ENCODE measurements at regions not wholly inside any gene's neighbourhood (a gene's known extent, or its start where the extent isn't known, plus 50 kb on each side); places are given as distances from the start of the nearest gene placed in this dataset.
"Not testable (repeated sequence)": the region's sequence is repeated elsewhere in the genome, so short reads cannot be mapped to it uniquely, and the experiment has no call there.

DNA sequence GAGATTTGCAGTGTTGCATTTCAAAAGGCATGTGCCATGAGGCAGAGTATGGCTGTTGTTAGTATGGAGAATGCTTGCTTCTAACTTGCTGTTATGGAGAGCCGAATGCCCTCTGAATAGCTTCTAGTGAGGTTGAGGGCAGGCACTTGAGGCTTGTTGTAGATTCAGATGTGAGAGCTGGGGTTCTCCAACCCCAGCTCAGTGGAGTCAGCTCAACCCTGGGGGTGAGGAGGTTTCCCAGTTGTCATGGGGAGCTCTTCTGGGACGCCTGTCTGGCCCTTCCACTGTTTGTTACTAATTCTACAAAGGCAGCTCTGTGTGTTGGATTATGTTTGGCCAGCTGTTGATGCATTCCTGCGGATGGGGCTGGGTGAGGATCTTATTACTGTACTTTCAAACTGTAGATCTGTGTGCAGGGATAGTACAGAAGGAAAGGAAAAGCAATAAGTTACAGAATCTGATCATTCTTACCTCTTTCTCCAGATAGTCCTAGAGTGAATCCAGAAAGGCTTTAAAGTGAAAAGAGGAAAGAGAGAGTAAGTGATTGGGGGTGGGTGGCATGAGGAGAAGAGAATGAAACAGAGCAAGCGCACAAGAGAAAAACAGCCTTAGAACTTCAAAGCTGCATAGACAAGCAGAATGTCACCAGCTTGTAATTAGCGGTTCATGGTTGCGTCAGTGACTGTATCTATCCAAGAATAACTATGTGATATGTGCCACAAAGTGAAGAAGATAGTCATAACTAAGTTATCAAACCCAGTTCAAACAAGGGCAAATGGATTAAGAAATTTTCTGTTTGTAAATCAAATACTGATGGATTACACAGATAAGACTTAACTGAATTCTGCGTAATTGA is 148.7 kb downstream of the PRL start:
- Mint-ChIP-seq H3K4me1 (no peaks in the 10 kb centered on the region), H3K36me3 (ENCODE audit: insufficient read depth) (no peaks in the 10 kb centered on the region), H3K27ac (ENCODE audit: low read depth) (no peak overlapping the region), H3K4me3 (no peak overlapping the region), H3K27me3 (peaks cover 8% of the 10 kb centered on the region), H3K9me3 (peaks cover 6% of the 10 kb centered on the region)
- DNase-seq (ENCODE audit: low spot score in 2 of 2) (no peak), ATAC-seq (replicated peaks; ENCODE audit: extremely low read depth, poor library complexity, severe bottlenecking) (no peak)

DNA sequence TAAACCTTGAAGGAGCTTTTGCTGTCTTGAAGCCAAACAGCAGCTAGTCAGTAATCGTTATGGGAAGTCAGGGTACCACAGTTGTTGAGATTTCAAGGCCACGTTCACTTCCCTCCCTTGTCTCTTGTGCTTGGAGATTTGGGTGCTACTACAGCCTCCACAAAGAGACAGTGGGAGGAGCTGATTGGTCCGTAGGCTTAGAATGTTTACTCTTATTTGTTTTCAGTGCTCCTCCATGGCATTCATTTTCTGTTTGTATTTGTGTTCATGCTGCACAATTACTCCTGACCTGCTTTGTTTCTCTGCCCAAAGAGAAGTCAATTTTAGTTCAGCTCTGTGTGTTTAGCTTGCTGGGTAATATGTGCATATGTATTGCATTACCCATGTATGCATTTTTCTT is 147.7 kb downstream of the PRL start:
- Mint-ChIP-seq H3K36me3 (ENCODE audit: insufficient read depth) (no peaks in the 10 kb centered on the region), H3K27ac (ENCODE audit: low read depth) (no peak overlapping the region), H3K27me3 (peaks cover 8% of the 10 kb centered on the region), H3K4me1 (no peaks in the 10 kb centered on the region), H3K9me3 (peaks cover 6% of the 10 kb centered on the region), H3K4me3 (no peak overlapping the region)
- no peak for DNase-seq (ENCODE audit: low spot score in 2 of 2)
- ATAC-seq (replicated peaks; ENCODE audit: extremely low read depth, poor library complexity, severe bottlenecking), result no peak

DNA sequence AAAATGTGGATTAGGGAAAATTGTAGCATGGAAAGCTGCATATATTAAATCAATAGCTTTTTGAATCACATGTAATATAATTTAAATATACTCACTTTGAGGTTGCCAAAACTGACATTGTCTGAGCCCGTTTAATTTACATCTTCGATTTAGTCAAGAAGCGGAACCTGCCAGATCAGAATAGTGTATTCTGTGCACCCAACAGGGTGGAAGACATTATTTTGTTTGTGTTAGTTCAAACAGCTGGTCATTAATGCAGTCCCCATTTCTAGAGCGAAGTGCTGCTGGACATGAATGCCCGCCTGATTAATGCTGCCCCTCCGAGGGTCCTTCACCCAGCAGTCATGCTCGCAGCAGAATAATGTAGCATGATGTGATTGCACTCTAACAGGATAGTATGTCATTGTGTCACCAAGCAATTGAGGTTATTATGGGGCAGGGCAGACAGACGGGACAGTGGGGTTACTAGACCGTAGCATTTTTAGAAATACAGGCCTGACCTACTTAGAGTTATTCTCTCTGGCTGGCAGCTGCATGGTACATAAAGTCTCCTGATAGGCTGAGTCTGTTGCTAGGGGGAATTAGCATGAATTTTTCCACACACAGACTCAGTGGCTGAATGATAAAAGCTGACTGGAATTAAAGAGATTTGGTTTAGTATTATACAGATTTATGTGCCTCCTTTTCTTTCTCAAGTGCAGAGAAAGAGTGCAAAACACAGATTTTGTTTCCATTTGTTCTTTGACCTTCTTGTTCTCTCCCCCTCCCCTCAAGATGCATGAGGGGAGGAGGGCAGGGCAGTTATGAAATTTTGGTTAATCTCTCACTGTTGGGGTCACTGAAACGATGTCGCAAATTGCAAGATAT is 147.1 kb downstream of the PRL start:
- no peaks in the 10 kb centered on the region for H3K4me1 Mint-ChIP-seq
- no peaks in the 10 kb centered on the region for H3K36me3 Mint-ChIP-seq (ENCODE audit: insufficient read depth)
- ATAC-seq (replicated peaks; ENCODE audit: extremely low read depth, poor library complexity, severe bottlenecking) (no peak), DNase-seq (ENCODE audit: low spot score in 2 of 2) (no peak)
- H3K27ac Mint-ChIP-seq (ENCODE audit: low read depth), result no peak overlapping the region
- no peak overlapping the region for H3K4me3 Mint-ChIP-seq
- peaks cover 8% of the 10 kb centered on the region for H3K27me3 Mint-ChIP-seq
- H3K9me3 Mint-ChIP-seq, result peaks cover 6% of the 10 kb centered on the region

DNA sequence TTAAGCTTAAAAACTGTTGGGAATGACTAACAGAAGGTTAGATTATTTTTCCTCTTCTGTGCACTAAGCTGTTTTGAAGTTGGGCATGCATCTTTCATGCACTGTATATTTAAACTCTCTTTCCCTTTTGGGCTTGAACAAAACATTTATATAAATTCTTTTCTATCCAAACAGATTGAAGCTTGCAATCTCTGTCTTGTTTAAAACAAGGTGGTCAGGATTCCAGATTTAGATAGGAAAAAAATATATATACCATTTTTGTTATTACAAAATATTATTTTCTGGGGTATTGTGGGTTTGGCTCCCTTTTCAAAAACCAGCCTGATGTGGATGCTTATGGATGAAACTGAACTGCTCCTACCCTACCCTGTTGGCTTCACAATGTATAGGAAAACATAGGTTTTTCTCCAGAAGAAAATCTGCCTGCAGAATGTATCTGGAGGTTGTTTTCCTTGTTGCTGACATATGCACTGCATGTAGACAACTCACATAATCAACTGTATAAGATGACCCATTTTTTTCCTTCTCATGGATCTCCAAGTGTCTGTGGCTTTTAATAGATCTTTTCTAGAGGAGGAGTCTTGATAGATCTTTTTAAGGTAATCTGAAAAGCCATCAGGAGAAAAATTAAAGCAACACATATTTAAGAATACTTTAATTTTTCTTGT is 146.3 kb downstream of the PRL start:
- Mint-ChIP-seq H3K27ac (ENCODE audit: low read depth) (no peak overlapping the region), H3K4me1 (no peaks in the 10 kb centered on the region), H3K27me3 (peaks cover 8% of the 10 kb centered on the region), H3K4me3 (no peak overlapping the region), H3K9me3 (peaks cover 14% of the 10 kb centered on the region), H3K36me3 (ENCODE audit: insufficient read depth) (no peaks in the 10 kb centered on the region)
- ATAC-seq (replicated peaks; ENCODE audit: extremely low read depth, poor library complexity, severe bottlenecking) (no peak), DNase-seq (ENCODE audit: low spot score in 2 of 2) (no peak)

DNA sequence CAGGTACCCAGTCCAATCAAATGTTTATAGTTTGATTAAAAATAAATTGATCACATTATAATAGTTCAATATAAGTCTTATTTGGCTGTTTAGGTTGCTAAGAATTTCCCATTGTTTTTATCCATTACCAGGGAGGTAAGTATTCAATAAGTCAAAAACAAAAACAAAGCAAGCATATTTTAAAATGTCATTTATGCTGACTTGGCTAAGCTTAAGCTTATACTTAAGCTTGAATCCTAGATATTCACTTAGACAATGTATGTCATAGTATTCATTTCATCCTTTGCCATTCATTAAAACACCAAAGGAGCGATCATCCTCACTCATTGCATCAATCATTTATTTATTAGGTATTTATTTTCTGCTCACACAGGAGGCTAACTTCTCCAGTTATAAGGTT is 144.9 kb downstream of the PRL start:
- H3K4me1 Mint-ChIP-seq, result no peaks in the 10 kb centered on the region
- ATAC-seq (replicated peaks; ENCODE audit: extremely low read depth, poor library complexity, severe bottlenecking), result no peak
- H3K4me3 Mint-ChIP-seq, result no peak overlapping the region
- H3K27ac Mint-ChIP-seq (ENCODE audit: low read depth), result no peak overlapping the region
- DNase-seq (ENCODE audit: low spot score in 2 of 2), result no peak
- no peaks in the 10 kb centered on the region for H3K36me3 Mint-ChIP-seq (ENCODE audit: insufficient read depth)
- peaks cover 3% of the 10 kb centered on the region for H3K27me3 Mint-ChIP-seq
- peaks cover 14% of the 10 kb centered on the region for H3K9me3 Mint-ChIP-seq

DNA sequence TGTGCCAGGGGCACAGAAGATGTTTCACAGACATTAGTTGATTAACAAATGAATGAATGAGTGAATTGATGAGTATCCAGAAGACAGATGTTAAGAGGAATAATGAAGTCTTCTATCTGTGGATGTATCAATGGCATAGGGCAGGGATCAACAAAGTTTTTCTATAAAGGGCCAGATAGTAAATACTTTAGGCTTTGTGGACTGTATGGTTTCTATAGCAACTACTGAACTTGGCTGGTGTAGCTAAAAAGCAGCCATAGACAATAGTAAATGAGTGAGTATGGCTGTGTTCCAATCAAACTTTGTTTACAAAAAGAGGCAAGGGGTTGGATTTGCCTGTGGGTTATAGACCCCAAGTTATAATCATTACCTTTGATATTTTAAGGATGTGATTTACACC is 144.0 kb downstream of the PRL start:
- no peaks in the 10 kb centered on the region for H3K27me3 Mint-ChIP-seq
- H3K27ac Mint-ChIP-seq (ENCODE audit: low read depth), result no peak overlapping the region
- H3K4me1 Mint-ChIP-seq, result no peaks in the 10 kb centered on the region
- DNase-seq (ENCODE audit: low spot score in 2 of 2) (no peak), ATAC-seq (replicated peaks; ENCODE audit: extremely low read depth, poor library complexity, severe bottlenecking) (no peak)
- peaks cover 14% of the 10 kb centered on the region for H3K9me3 Mint-ChIP-seq
- H3K4me3 Mint-ChIP-seq, result no peak overlapping the region
- H3K36me3 Mint-ChIP-seq (ENCODE audit: insufficient read depth), result no peaks in the 10 kb centered on the region

DNA sequence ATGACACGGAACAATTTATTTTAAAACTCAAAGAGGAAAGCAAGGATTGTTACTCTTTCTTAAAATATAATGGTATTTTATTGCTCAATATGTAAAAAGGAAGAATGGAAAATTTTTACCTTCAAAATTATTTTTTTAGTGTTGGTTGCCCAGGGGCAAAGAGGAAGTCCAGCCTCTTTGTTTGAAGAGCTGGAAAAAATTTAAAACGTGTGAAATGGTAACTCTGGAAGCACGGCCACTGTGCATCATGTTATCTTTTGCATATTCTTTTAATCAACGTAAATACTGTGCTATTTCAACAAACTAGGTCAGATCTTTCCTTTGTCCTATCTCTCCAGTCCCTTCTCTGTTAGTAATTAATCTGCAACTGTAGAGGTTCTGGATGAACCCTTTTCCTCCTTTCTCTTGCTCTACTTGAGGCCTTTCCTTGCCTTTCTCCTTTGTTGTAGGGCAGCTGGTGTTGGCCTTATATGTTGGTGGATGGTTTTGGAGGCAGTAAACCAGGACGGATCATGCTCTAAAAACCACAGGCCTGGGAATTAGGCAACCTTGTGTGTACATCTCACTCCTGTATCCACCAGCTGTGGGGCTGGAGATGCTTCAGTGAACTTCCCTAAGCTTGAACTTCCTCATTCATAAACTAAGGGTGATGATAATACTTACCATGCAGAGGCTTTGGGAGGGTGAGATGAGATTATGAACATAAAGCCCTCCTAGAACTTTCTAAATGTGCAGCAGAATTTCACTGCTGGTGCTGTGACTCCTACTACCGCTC is 143.3 kb downstream of the PRL start:
- no peak for ATAC-seq (replicated peaks; ENCODE audit: extremely low read depth, poor library complexity, severe bottlenecking)
- no peak overlapping the region for H3K4me3 Mint-ChIP-seq
- H3K27ac Mint-ChIP-seq (ENCODE audit: low read depth), result no peak overlapping the region
- no peaks in the 10 kb centered on the region for H3K36me3 Mint-ChIP-seq (ENCODE audit: insufficient read depth)
- H3K27me3 Mint-ChIP-seq, result no peaks in the 10 kb centered on the region
- no peak for DNase-seq (ENCODE audit: low spot score in 2 of 2)
- no peaks in the 10 kb centered on the region for H3K4me1 Mint-ChIP-seq
- H3K9me3 Mint-ChIP-seq, result peaks cover 8% of the 10 kb centered on the region

DNA sequence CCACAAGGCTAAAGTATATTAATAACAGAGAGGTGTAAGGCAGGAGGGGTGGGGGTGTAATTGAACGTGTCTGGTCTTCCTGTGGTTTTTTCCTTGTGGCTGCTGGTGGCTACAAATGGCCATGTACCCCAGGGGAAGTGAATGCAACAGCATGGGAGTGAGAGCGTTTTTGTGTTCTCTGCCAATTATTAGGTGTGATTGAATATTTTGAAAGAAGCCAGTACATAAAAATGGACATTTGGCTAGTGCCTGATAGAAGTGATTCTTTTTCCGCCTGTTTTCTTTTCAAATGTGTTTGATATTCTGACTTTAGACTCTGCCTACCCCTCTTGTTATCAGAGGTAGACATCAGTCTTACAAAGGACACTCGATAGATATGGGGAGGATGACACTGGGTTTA is 141.3 kb downstream of the PRL start:
- Mint-ChIP-seq H3K4me1 (no peaks in the 10 kb centered on the region), H3K9me3 (peaks cover 8% of the 10 kb centered on the region), H3K27ac (ENCODE audit: low read depth) (no peak overlapping the region), H3K27me3 (no peaks in the 10 kb centered on the region), H3K36me3 (ENCODE audit: insufficient read depth) (no peaks in the 10 kb centered on the region), H3K4me3 (no peak overlapping the region)
- no peak for ATAC-seq (replicated peaks; ENCODE audit: extremely low read depth, poor library complexity, severe bottlenecking)
- no peak for DNase-seq (ENCODE audit: low spot score in 2 of 2)

DNA sequence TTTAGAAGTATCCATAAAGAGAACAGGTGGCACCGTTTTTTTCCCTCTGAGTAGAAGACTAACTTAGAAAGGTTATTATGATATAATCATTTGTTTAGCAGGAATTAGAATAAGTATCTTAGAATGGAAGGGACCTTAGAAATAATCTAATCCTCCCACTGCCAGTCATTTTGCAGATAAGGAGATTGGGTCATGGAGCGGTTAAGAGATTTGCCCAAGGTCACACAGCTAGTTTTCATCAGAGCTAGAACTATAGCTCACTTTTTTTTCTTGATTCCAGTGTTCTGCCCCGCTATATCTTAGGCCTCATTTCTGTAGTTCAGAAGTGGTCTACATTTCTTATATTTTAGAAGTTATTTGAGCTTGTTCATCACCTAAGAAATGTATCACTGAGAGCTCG is 139.6 kb downstream of the PRL start:
- Mint-ChIP-seq H3K36me3 (ENCODE audit: insufficient read depth) (no peaks in the 10 kb centered on the region), H3K9me3 (peaks cover 8% of the 10 kb centered on the region), H3K27ac (ENCODE audit: low read depth) (no peak overlapping the region), H3K4me3 (no peak overlapping the region), H3K4me1 (no peaks in the 10 kb centered on the region), H3K27me3 (no peaks in the 10 kb centered on the region)
- DNase-seq (ENCODE audit: low spot score in 2 of 2) (no peak), ATAC-seq (replicated peaks; ENCODE audit: extremely low read depth, poor library complexity, severe bottlenecking) (no peak)

DNA sequence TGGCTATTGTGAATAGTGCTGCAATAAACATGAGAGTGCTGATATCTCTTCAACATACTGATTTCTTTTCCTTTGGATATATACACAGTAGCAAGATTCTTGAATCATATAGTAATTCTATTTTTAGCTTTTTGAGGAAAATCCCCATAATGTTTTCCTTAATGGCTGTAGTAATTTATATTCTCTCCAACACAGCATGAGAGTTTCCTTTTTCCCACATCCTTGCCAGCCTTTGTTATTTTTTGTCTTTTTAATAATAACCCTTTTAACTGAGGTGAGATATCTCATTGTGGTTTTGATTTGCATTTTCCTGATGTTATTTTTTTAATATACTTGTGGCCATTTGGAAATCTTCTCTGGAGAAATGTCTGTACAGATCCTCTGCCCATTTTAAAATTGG is 132.6 kb downstream of the PRL start:
- no peak for ATAC-seq (replicated peaks; ENCODE audit: extremely low read depth, poor library complexity, severe bottlenecking)
- Mint-ChIP-seq H3K4me1 (no peaks in the 10 kb centered on the region), H3K4me3 (no peak overlapping the region), H3K36me3 (ENCODE audit: insufficient read depth) (no peaks in the 10 kb centered on the region), H3K9me3 (no peaks in the 10 kb centered on the region), H3K27ac (ENCODE audit: low read depth) (no peak overlapping the region), H3K27me3 (no peaks in the 10 kb centered on the region)
- no peak for DNase-seq (ENCODE audit: low spot score in 2 of 2)

DNA sequence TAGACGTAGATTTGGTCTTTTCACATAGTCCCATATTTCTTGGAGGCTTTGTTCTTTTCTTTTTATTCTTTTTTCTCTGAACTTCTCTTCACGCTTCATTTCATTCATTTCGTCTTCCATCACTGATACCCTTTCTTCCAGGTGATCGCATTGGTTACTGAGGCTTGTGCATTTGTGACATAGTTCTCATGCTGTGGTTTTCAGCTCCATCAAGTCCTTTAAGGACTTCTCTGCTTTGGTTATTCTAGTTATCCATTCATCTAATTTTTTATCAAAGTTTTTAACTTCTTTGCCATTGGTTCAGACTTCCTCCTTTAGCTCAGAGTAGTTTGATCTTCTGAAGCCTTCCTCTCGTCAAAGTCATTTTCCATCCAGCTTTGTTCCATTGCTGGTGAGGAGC is 125.8 kb downstream of the PRL start:
- H3K27ac Mint-ChIP-seq (ENCODE audit: low read depth); H3K36me3 Mint-ChIP-seq (ENCODE audit: insufficient read depth); H3K4me1 Mint-ChIP-seq; DNase-seq (ENCODE audit: low spot score in 2 of 2); ATAC-seq (replicated peaks; ENCODE audit: extremely low read depth, poor library complexity, severe bottlenecking); H3K4me3 Mint-ChIP-seq; H3K27me3 Mint-ChIP-seq: not testable (repeated sequence)
- H3K9me3 Mint-ChIP-seq, result peaks cover 21% of the 10 kb centered on the region

DNA sequence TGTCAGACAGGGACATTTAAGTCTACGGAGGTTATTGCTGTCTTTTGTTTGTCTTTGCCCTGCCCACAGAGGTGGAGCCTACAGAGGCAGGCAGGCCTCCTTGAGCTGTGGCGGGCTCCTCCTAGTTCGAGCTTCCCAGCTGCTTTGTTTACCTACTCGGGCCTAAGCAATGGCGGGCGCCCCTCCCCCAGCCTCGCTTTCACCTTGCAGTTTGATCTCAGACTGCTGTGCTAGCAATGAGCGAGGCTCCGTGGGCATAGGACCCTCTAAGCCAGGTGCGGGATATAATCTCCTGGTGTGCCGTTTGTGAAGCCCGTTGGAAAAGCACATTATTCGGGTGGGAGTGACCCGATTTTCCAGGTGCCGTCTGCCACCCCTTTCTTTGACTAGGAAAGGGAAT is 125.0 kb downstream of the PRL start:
- not testable (repeated sequence) for ATAC-seq (replicated peaks; ENCODE audit: extremely low read depth, poor library complexity, severe bottlenecking); H3K4me1 Mint-ChIP-seq; H3K4me3 Mint-ChIP-seq; H3K27me3 Mint-ChIP-seq; DNase-seq (ENCODE audit: low spot score in 2 of 2); H3K27ac Mint-ChIP-seq (ENCODE audit: low read depth); H3K36me3 Mint-ChIP-seq (ENCODE audit: insufficient read depth)
- peaks cover 21% of the 10 kb centered on the region for H3K9me3 Mint-ChIP-seq
